H9 (cell line): ENCODE measurements at regions not wholly inside any gene's neighbourhood (a gene's known extent, or its start where the extent isn't known, plus 50 kb on each side); places are given as distances from the start of the nearest gene placed in this dataset.

ENCODE experiments used
- DNase-seq: peaks from one replicate; pipeline ENCODE4 v3.0.0-alpha.2; 2017
- H2AFZ ChIP-seq: one replicate; pipeline ENCODE4 v1.6.1; 2013; ENCODE audit warnings: mild to moderate bottlenecking, low read length, control low read depth, moderate library complexity
- H2AK5ac ChIP-seq: 2 replicates; pipeline ENCODE4 v1.6.1; 2013; ENCODE audit warnings: low read length, control low read depth, mixed read lengths; ENCODE audit not compliant: insufficient read length
- H2BK120ac ChIP-seq: one replicate; pipeline ENCODE4 v1.6.1; 2013; ENCODE audit warnings: low read depth, mild to moderate bottlenecking, low read length, control low read depth, inconsistent platforms; ENCODE audit not compliant: poor library complexity, severe bottlenecking
- H2BK12ac ChIP-seq: 2 replicates; pipeline ENCODE4 v1.6.1; 2013; ENCODE audit warnings: low read length, control low read depth, mixed read lengths, low read depth; ENCODE audit not compliant: insufficient read length
- H2BK15ac ChIP-seq: 2 replicates; pipeline ENCODE4 v1.6.1; 2013; ENCODE audit warnings: low read depth, low read length, control low read depth
- H2BK20ac ChIP-seq: one replicate; pipeline ENCODE4 v1.6.1; 2013; ENCODE audit warnings: low read depth, mild to moderate bottlenecking, low read length, control low read depth, inconsistent platforms; ENCODE audit not compliant: poor library complexity, severe bottlenecking
- H2BK5ac ChIP-seq: 2 replicates; pipeline ENCODE4 v1.6.1; 2013; ENCODE audit warnings: low read length, control low read depth, mixed read lengths; ENCODE audit not compliant: insufficient read length
- H3K14ac ChIP-seq: 2 replicates; pipeline ENCODE4 v1.6.1; 2013; ENCODE audit warnings: low read length, control low read depth; ENCODE audit not compliant: insufficient read depth
- H3K18ac ChIP-seq: 2 replicates; pipeline ENCODE4 v1.6.1; 2013; ENCODE audit warnings: low read depth, mild to moderate bottlenecking, mixed read lengths, low read length, control low read depth; ENCODE audit not compliant: insufficient read length
- H3K23ac ChIP-seq: 2 replicates; pipeline ENCODE4 v1.6.1; 2013; ENCODE audit warnings: low read length, control low read depth, mixed read lengths, low read depth; ENCODE audit not compliant: insufficient read length
- H3K23me2 ChIP-seq: 2 replicates; pipeline ENCODE4 v1.6.1; 2013; ENCODE audit warnings: low read depth, mild to moderate bottlenecking, mixed read lengths, low read length, control low read depth; ENCODE audit not compliant: insufficient read length, poor library complexity, severe bottlenecking
- H3K27ac ChIP-seq: 2 replicates; pipeline ENCODE4 v1.5.1; 2013; ENCODE audit warnings: low read length, control low read depth, mixed read lengths, low read depth; ENCODE audit not compliant: insufficient read length
- H3K27me3 ChIP-seq: 2 replicates; pipeline ENCODE4 v1.6.1; 2013; ENCODE audit warnings: low read length, control low read depth, inconsistent platforms; ENCODE audit not compliant: insufficient read depth
- H3K4ac ChIP-seq: 2 replicates; pipeline ENCODE4 v1.6.1; 2013; ENCODE audit warnings: low read depth, mild to moderate bottlenecking, control low read depth, inconsistent platforms, low read length, moderate library complexity
- H3K4me1 ChIP-seq: 2 replicates; pipeline ENCODE4 v1.6.1; 2013; ENCODE audit warnings: low read length, control low read depth, inconsistent platforms; ENCODE audit not compliant: insufficient read depth
- H3K4me2 ChIP-seq: 2 replicates; pipeline ENCODE4 v1.6.1; 2013; ENCODE audit warnings: low read length, control low read depth, mixed read lengths; ENCODE audit not compliant: insufficient read length, insufficient read depth
- H3K56ac ChIP-seq: 2 replicates; pipeline ENCODE4 v1.6.1; 2013; ENCODE audit warnings: low read depth, mild to moderate bottlenecking, mixed read lengths, low read length, control low read depth; ENCODE audit not compliant: insufficient read length
- H3K79me1 ChIP-seq: 2 replicates; pipeline ENCODE4 v1.6.1; 2013; ENCODE audit warnings: low read depth, mild to moderate bottlenecking, moderate library complexity, low read length, control low read depth, inconsistent platforms; ENCODE audit not compliant: insufficient read depth, poor library complexity, severe bottlenecking
- H3K79me2 ChIP-seq: 2 replicates; pipeline ENCODE4 v1.6.1; 2013; ENCODE audit warnings: low read length, control low read depth, inconsistent platforms; ENCODE audit not compliant: insufficient read depth
- H3K9ac ChIP-seq: 2 replicates; pipeline ENCODE4 v1.6.1; 2013; ENCODE audit warnings: low read length, control low read depth, mixed read lengths; ENCODE audit not compliant: insufficient read length; ENCODE audit errors: extremely low read depth
- H3K9me3 ChIP-seq: one replicate; pipeline ENCODE4 v1.6.1; 2013; ENCODE audit warnings: low read depth, low read length, inconsistent platforms; ENCODE audit not compliant: control insufficient read depth
- H3T11ph ChIP-seq: one replicate; pipeline ENCODE4 v1.6.1; 2013; ENCODE audit warnings: mild to moderate bottlenecking, low read length, control low read depth, inconsistent platforms
- H4K20me1 ChIP-seq: one replicate; pipeline ENCODE4 v1.6.1; 2013; ENCODE audit not compliant: control insufficient read depth, insufficient read length, insufficient read depth
- H4K5ac ChIP-seq: 2 replicates; pipeline ENCODE4 v1.6.1; 2013; ENCODE audit warnings: low read depth, mild to moderate bottlenecking, mixed read lengths, low read length, control low read depth; ENCODE audit not compliant: insufficient read length
- H4K8ac ChIP-seq: replicated peaks from 2 replicates; pipeline ENCODE4 v1.6.1; 2013; ENCODE audit warnings: low read length, control low read depth, mixed read lengths, low read depth; ENCODE audit not compliant: insufficient read length
- H4K91ac ChIP-seq: 2 replicates; pipeline ENCODE4 v1.6.1; 2013; ENCODE audit warnings: low read depth, mild to moderate bottlenecking, moderate library complexity, mixed read lengths, low read length, control low read depth; ENCODE audit not compliant: insufficient read length
- H3K27ac Mint-ChIP-seq, 3 experiments: 2 replicates in 2 of 3; 3 replicates in 1 of 3; pipeline ENCODE4 v1.8.0; 2020 to 2021; ENCODE audit warnings: mixed read lengths in 3 of 3, mild to moderate bottlenecking in 1 of 3, moderate library complexity in 1 of 3
- H3K27me3 Mint-ChIP-seq: 2 replicates; pipeline ENCODE4 v1.8.0; 2021; ENCODE audit warnings: low read depth, mild to moderate bottlenecking, moderate library complexity, mixed read lengths
- H3K36me3 Mint-ChIP-seq, 3 experiments: 2 replicates in 2 of 3; 3 replicates in 1 of 3; pipeline ENCODE4 v1.8.0; 2020 to 2021; ENCODE audit warnings: low read depth in 3 of 3, mixed read lengths in 3 of 3; ENCODE audit not compliant: insufficient read depth in 1 of 3
- H3K4me1 Mint-ChIP-seq, 2 experiments: 2 replicates each; pipeline ENCODE4 v1.8.0; 2020; ENCODE audit warnings: mixed read lengths in 2 of 2
- H3K4me3 Mint-ChIP-seq, 2 experiments: 2 replicates in 1 of 2; 3 replicates in 1 of 2; pipeline ENCODE4 v1.8.0; 2020 to 2021; ENCODE audit warnings: mild to moderate bottlenecking in 2 of 2, mixed read lengths in 2 of 2, moderate library complexity in 1 of 2
- H3K9me3 Mint-ChIP-seq, 2 experiments: 2 replicates in 1 of 2; 3 replicates in 1 of 2; pipeline ENCODE4 v1.8.0; 2020; ENCODE audit warnings: mild to moderate bottlenecking in 2 of 2, mixed read lengths in 2 of 2, moderate library complexity in 1 of 2
- CTCF ChIP-seq: fragments of 200-600 bp; sonication (generic); conservative IDR thresholded peaks from 3 replicates; pipeline ENCODE4 v1.8.0; 2021; ENCODE audit warnings: antibody characterized with exemption, mild to moderate bottlenecking
- WGBS: extraction: QIAGEN DNeasy Blood & Tissue Kit; methylation state at CpG from one replicate; pipeline ENCODE4 v1.1.7; 2013; ENCODE audit warnings: missing lambda C conversion rate, low lambda C conversion rate, mixed read lengths; ENCODE audit not compliant: insufficient read length; ENCODE audit errors: extremely low coverage; 5-methylcytosine and 5-hydroxymethylcytosine counted together

DNA sequence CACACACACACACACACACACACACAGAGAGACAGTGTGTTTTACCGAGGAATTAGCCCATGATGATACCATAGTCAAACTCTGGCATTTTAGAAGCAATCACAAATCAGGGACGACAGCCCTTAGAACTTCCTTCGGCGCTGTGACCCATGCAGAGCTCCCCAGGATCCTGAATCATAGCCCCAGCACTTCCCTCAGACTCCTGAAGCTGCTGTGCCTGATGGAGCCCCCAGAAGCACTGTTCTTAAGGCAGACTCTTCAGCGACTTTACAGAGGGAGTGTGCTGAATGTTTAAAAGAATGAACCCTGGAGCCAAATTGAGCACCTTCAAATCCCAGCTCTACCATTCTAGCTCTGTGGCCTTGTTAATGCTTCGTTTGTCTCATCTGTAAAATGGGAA is 89.3 kb upstream of the LIPC start:
- Histone ChIP-seq H3K79me2 (no peaks in the 10 kb centered on the region), H3K4me1 (peaks cover 1% of the 10 kb centered on the region; the same call in 1 of the 2 replicates), H3K4ac (no peak overlapping the region), H2AFZ (no peak overlapping the region), H2BK15ac (no peak overlapping the region), H3K56ac (no peak overlapping the region), H4K20me1 (no peaks in the 10 kb centered on the region), H2AK5ac (no peak overlapping the region), H3K4me2 (no peak overlapping the region), H2BK5ac (no peak overlapping the region), H3K14ac (no peak overlapping the region), H3T11ph (no peak overlapping the region), H3K23ac (no peak overlapping the region), H3K27ac (no peak overlapping the region), H2BK120ac (no peak overlapping the region), H3K18ac (no peak overlapping the region), H3K23me2 (no peaks in the 10 kb centered on the region), H2BK20ac (no peak overlapping the region), H3K9me3 (no peaks in the 10 kb centered on the region), H3K27me3 (no peaks in the 10 kb centered on the region), H4K8ac (no peak overlapping the region), H2BK12ac (no peak overlapping the region), H4K91ac (no peak overlapping the region), H3K9ac (no peak overlapping the region), H4K5ac (no peak overlapping the region), H3K79me1 (no peaks in the 10 kb centered on the region)
- no peak for DNase-seq
- peaks cover 0 to 5% of the 10 kb centered on the region in 2 experiments; a peak in 1 of 5 replicates for H3K9me3 Mint-ChIP-seq
- no peak overlapping the region for H3K4me3 Mint-ChIP-seq
- no peak overlapping the region; a peak in 2 of 7 replicates for H3K27ac Mint-ChIP-seq
- no peak for TF ChIP-seq CTCF
- H3K27me3 Mint-ChIP-seq, result no peaks in the 10 kb centered on the region
- WGBS, result no CpG with 5 or more reads among the region's 6 CpGs
- H3K36me3 Mint-ChIP-seq, result no peaks in the 10 kb centered on the region; a peak in 1 of 7 replicates
- H3K4me1 Mint-ChIP-seq, result peaks cover 14% of the 10 kb centered on the region in 2 experiments
